GM19395 (cell line): ENCODE measurements at regions not wholly inside any gene's neighbourhood (a gene's known extent, or its start where the extent isn't known, plus 50 kb on each side); places are given as distances from the start of the nearest gene placed in this dataset.

Experiments used
- ATAC-seq: cut with Tn5 transposase; IDR thresholded peaks from one replicate; pipeline ENCODE4 v1.9.1; 2021; ENCODE audit warnings: mild to moderate bottlenecking, moderate library complexity; ENCODE audit not compliant: unreplicated experiment

- no peak for ATAC-seq
Observed at GRCh38 chr7:94228223-94228622, 166.5 kb upstream of the COL1A2 start.

DNA sequence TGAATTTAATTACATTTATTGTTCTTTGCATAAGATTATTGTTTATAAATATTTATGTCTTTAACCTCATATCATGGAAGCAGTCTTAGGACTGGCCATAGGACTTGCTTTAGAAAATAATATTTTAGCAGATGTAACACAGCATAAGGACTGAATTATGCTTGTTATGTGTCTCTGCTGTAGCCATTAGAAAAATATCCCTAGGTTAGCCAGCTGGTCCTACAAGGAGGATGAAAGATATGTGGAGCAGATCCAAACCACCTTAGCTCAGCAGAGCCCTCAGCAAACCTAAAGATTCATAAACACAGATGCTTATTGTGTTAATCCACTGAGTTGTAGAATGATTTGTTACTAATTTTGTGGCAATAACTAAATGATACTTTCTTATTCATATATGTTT is 166.0 kb upstream of the COL1A2 start:
- ATAC-seq = no peak

GRCh38 chr7:94231305-94231704 is 163.4 kb upstream of the COL1A2 start:
- no peak for ATAC-seq

DNA sequence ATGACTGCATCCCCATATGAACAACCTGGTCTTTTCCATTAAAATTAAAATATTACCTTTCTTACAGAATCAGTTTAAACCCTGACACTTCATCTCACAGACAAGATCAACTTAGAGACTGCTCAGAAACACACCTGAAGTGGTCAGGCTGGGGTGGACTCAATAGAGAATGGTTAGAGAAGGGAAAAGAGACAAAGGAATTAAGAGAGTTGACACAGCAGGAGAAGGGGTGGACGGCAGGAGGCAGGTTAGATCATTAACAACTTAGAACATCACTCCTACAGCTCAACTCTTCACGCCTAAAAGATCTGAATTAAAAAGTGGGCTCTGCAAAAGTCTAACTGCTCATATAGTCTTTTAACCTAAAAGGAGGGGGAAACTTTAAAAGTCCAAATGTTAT is 157.7 kb upstream of the COL1A2 start:
- ATAC-seq = no peak

DNA sequence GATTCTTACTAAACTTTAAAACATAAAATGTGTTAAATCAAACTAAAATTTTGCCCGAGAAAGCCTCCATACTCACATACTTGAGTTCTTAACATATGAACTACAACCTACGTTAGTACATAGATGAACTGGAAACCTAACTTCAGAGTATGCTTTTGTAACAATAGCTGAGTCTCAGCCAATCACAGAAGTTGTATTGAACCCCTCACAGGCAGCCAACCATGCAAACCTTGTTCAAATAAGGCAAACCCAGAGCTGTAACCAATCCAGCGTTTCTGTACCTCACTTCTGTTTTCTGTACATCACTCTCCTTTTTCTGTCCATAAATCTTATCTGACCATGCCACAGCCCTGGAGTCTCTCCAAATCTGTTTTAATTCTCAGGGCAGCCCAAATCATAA is 157.3 kb upstream of the COL1A2 start:
- ATAC-seq = no peak

DNA sequence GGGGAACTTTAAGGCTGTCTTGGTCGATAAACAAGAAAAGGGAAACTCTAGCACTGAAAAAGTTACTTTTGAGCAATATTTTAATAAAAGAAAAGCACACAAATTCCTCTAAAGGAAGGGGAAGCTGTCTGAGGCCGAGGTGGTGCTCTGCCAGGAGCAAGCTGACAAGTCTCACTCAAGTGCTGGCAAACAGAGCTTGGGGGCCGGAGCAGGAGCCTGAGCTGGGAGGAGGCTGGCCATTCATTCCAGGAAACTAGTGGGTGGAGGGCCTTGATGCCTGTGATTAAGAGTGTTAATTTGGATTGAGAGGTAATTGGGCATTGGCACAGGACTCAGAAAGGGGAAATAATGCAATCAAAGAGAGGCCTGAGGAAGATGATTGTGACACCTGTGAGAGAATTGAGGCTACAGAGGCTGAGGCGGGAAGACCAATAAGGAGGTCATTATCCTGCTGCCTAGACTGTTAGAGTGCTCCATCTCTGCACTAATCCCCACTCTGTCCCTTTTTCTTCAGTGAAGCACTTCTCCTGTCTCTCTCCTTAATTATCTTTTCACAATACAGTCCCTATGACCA is 154.9 kb upstream of the COL1A2 start:
- peak; percentile 44 for ATAC-seq

- ATAC-seq = no peak
Observed at GRCh38 chr7:94240902-94241301, 153.8 kb upstream of the COL1A2 start.

DNA sequence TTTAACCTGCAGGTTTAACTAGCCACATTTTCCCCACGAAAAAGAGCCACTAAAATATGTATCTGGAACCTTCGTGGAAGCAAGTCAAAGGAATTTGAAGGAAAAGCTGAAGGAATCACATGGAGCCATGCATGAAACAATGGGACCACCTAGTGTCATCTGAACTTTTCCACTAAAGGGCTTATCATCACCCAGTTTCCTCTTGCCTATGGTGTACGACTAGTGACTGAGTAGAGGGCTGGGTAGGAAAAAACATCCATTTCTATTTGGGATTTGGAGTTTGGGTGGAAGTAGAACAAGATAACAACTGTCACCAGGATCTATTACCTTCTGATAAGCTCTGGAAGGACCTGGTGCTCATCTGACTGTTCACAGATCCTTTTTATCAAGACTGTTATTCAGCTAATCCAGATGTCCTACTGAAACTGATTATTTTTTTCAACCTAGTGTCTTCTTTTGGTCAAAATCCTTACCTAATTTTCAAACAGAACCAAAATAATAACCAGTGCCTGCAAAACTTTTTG is 153.2 kb upstream of the COL1A2 start:
- no peak for ATAC-seq

GRCh38 chr7:94243066-94243711 is 151.5 kb upstream of the COL1A2 start:
- no peak for ATAC-seq

- no peak for ATAC-seq
Observed at GRCh38 chr7:94244760-94245159, 149.9 kb upstream of the COL1A2 start.

DNA sequence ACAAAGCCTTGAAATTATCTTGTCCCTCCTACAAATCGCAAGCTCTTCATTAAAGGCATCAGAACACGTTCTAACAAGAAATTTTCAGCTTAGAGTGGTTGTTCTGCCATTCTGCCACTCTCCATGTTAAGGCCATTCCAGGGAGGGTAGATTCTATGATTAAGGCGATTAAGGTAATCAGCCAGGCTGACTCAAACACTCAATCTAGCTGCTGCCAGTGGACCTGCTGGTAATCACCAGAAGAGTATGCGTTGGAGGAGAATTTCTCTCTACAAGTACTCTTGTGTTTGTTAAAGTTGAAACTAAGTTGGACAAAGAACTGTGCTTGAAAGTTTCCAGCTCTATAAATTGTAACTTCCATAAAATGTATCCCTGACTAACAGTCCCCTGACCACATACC is 149.2 kb upstream of the COL1A2 start:
- ATAC-seq = no peak

GRCh38 chr7:94247970-94248369 is 146.7 kb upstream of the COL1A2 start:
- peak; percentile 52 for ATAC-seq

GRCh38 chr7:94249631-94250030 is 145.1 kb upstream of the COL1A2 start:
- no peak for ATAC-seq

DNA sequence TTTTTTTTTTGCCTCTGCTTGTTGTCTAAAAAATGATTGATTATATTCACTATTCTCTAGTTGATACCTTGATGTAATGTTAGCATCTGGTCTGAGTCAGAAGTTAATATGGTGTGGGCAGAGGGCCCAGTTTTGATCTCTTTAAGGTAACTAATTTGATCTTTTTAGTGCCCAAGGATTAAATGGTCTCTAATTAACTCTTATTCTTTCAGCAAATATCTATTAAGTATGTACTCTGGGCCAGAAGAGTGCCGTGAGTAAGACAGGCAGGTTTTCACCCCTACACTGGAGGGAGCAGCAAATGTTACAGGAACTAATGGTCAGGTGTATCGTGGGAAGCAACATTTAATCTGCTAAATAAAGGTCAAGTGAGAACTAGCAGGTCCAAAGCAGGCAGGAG is 144.6 kb upstream of the COL1A2 start:
- ATAC-seq = no peak

- ATAC-seq = no peak
Observed at GRCh38 chr7:94250987-94251386, 143.7 kb upstream of the COL1A2 start.

DNA sequence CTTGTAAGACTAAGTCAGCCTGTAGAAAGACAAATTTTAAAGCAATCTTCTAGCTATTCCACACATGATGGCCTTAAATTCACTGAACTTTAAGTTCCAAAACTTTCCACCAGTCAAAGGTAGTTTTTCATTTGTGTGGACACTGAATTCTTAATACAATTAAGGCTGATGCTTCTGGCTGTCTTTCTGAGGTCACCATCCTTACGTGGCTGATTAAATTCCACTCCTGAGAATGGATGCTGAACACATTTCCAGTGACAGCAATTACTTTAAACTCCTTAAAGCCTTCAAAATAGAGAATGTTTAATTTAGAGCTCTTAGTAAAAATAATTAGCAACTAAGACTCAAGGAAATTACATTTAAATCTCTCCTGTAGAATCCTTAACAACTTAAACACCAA is 142.6 kb upstream of the COL1A2 start:
- ATAC-seq = no peak

- no peak for ATAC-seq
Observed at GRCh38 chr7:94252971-94253370, 141.7 kb upstream of the COL1A2 start.

- no peak for ATAC-seq
Observed at GRCh38 chr7:94253686-94254085, 141.0 kb upstream of the COL1A2 start.

DNA sequence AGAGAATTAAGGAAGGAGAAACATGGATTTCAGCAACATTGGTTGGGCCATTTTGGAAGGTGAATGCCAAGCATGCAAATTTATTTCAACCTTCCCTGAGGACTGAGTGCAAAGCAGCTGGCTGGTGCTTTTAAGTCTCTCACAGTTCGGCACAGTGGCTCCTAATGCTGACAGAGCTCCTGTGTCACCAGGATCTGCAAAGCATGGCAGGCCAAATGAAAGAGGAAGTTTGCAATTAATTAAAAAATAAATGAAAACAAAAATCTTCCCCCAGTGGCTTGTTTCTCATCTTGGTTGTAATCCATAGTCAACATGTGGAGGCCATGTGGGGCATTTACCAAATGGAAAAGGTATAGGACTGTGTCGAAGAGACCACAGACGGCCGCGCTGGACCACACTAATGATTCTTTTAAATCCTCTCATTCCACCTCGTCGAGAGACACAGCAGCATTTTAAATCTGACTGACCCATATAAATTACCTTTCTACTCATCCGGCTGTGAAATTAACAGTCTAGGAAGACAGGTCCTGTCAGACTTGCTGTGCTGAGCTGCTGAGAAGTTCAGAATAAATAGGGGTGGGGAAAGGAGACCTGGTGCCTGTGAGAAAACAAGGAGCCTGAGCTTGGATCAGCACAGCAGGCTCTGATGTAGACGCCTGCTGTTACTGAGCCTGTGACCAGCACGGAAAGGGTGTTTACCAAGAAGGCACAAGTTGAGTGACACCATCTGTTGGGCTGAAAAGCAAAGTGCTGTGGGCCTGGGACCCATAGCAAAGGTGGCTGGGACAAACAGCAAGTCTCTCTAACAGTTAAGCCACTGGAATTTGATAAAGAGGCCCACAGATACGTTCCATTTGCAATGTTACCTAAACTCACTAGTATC is 136.0 kb upstream of the COL1A2 start:
- ATAC-seq = no peak

GRCh38 chr7:94261067-94261466 is 133.6 kb upstream of the COL1A2 start:
- ATAC-seq = no peak

GRCh38 chr7:94264756-94265155 is 129.9 kb upstream of the COL1A2 start:
- no peak for ATAC-seq

GRCh38 chr7:94265456-94265855 is 129.2 kb upstream of the COL1A2 start:
- ATAC-seq = no peak
